ENCODE measurements at regions not wholly inside any gene's neighbourhood (a gene's known extent, or its start where the extent isn't known, plus 50 kb on each side); places are given as distances from the start of the nearest gene placed in this dataset.
"Not testable (repeated sequence)": the region's sequence is repeated elsewhere in the genome, so short reads cannot be mapped to it uniquely, and the experiment has no call there.

DNA sequence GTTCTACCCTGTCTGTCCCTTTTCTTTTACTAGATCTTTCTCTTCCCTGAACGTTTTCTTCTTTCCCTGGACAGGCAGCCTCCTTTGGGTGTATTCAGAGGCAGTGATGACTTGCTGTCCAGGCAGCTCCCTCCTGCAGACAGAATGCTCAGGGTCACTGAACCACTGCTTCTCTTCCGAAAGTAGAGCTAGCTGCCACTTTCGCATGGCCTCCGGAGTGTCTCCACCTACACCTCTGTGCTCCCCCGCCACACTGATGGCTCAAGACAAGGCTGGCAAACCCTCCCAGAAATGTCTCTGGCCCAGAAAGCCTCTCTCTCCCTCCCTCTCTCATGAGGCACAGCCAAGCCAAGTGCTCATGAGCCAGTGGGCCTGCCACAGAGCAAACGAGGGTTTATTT lies 207.8 kb downstream of the CDRT15L2 start:
- Histone ChIP-seq H3K4me1 (ENCODE audit: control insufficient read depth in 2 of 2, insufficient read depth in 2 of 2, low read length in 2 of 2) (no peaks in the 10 kb centered on the region), H3K4me3 (ENCODE audit: low read length in 2 of 2) (no peak overlapping the region), H3K27me3 (ENCODE audit: control insufficient read depth in 2 of 2, insufficient read depth in 2 of 2, low read length in 2 of 2) (no peaks in the 10 kb centered on the region), H3K36me3 (ENCODE audit: control insufficient read depth in 2 of 2, insufficient read depth in 2 of 2, low read length in 2 of 2) (no peaks in the 10 kb centered on the region), H3K27ac (ENCODE audit: low read depth in 2 of 2, low read length in 2 of 2) (no peak overlapping the region), H3K9ac (ENCODE audit: low read depth in 1 of 2, low read length in 2 of 2) (no peak overlapping the region), H3K9me3 (ENCODE audit: control insufficient read depth in 2 of 2, low read length in 2 of 2) (no peaks in the 10 kb centered on the region)

DNA sequence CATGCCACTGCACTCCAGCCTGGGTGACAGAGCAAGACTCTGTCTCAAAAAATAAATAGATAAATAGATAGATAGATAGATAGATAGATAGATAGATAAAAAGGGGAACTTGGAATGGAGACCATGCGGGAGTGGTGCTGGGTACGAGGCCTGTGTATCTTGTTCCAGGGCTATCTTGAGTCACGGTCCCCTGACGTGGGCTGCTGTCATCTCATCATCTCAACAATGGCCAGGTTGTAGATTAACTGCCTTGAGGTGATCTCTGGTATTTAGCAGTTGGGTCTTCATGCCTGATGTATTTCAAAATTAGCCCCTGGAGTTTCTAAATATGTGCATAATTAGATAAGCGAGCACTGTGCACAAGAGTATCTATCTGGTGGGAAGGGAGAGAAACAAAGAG lies 212.1 kb downstream of the CDRT15L2 start:
- Histone ChIP-seq H3K4me3 (ENCODE audit: low read length in 2 of 2) (no peak overlapping the region), H3K27ac (ENCODE audit: low read depth in 2 of 2, low read length in 2 of 2) (no peak overlapping the region)

DNA sequence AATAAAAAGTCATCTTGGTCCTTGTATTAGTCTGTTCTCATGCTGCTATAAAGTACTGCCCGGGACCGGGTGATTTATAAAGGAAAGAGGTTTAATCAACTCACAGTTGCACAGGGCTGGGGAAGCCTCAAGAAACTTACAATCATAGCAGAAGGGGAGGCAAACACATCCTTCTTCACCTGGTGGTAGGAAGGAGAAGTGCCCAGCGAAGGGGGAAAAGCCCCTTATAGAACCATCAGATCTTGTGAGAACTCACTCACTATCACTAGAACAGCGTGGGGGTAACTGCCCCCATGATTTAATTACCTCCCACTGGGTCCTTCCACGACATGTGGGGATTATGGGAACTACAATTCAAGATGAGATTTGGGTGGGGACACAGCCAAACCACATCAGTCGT lies 215.0 kb downstream of the CDRT15L2 start:
- not testable (repeated sequence) for H3K9ac ChIP-seq (ENCODE audit: low read depth in 1 of 2, low read length in 2 of 2); H3K4me1 ChIP-seq (ENCODE audit: control insufficient read depth in 2 of 2, insufficient read depth in 2 of 2, low read length in 2 of 2); H3K27ac ChIP-seq (ENCODE audit: low read depth in 2 of 2, low read length in 2 of 2); H3K4me3 ChIP-seq (ENCODE audit: low read length in 2 of 2); H3K9me3 ChIP-seq (ENCODE audit: control insufficient read depth in 2 of 2, low read length in 2 of 2); H3K27me3 ChIP-seq (ENCODE audit: control insufficient read depth in 2 of 2, insufficient read depth in 2 of 2, low read length in 2 of 2); H3K36me3 ChIP-seq (ENCODE audit: control insufficient read depth in 2 of 2, insufficient read depth in 2 of 2, low read length in 2 of 2)

More for the DNA sequence above, 212.1 kb downstream of the CDRT15L2 start:
- H3K36me3 ChIP-seq (ENCODE audit: control insufficient read depth in 2 of 2, insufficient read depth in 2 of 2, low read length in 2 of 2): no peaks in the 10 kb centered on the region
- H3K27me3 ChIP-seq (ENCODE audit: control insufficient read depth in 2 of 2, insufficient read depth in 2 of 2, low read length in 2 of 2): no peaks in the 10 kb centered on the region
- H3K4me1 ChIP-seq (ENCODE audit: control insufficient read depth in 2 of 2, insufficient read depth in 2 of 2, low read length in 2 of 2): no peaks in the 10 kb centered on the region
- no peaks in the 10 kb centered on the region for H3K9me3 ChIP-seq (ENCODE audit: control insufficient read depth in 2 of 2, low read length in 2 of 2)
- no peak overlapping the region for H3K9ac ChIP-seq (ENCODE audit: low read depth in 1 of 2, low read length in 2 of 2)

DNA sequence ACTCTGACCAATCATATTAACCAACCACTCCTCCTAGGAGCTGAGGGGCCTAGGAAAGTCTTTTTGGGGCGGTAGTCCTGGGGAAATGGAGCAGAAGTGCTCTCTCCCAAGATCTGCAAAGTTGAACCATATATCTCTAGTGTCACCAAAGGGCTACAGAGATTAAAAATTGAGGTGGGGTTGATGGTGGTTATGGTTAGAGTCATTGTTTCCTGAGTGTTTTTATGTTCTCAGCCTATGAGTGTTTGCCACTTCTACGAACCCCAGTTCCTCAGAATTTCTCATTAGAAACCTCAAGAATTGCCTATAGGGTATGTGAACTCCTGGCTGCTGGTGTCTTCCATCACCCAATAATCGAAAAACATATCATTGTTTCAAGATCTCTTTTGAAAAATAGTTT lies 217.8 kb downstream of the CDRT15L2 start:
- Histone ChIP-seq H3K36me3 (ENCODE audit: control insufficient read depth in 2 of 2, insufficient read depth in 2 of 2, low read length in 2 of 2) (no peaks in the 10 kb centered on the region), H3K27ac (ENCODE audit: low read depth in 2 of 2, low read length in 2 of 2) (no peak overlapping the region)

DNA sequence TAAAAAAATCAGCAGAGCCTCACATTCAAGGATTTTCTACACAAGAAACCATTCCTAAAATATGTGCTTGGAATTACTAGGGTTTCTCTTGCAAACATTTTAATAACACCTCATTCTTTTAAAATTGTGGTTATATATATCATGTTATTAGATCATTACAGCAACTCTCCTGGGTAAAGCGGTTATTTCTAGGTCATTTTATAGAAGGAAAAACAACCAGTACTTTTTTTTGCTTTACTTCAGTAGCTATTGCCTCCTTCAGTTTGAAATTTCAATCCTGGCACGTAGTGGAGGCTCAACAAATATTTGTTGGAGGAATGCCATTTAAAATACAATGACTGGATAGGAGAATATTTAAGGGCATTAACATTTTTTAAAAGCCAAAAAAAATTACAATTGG lies 220.6 kb downstream of the CDRT15L2 start:
- H3K27me3 ChIP-seq (ENCODE audit: control insufficient read depth in 2 of 2, insufficient read depth in 2 of 2, low read length in 2 of 2): no peaks in the 10 kb centered on the region
- H3K4me1 ChIP-seq (ENCODE audit: control insufficient read depth in 2 of 2, insufficient read depth in 2 of 2, low read length in 2 of 2): no peaks in the 10 kb centered on the region

More for the DNA sequence above, 217.8 kb downstream of the CDRT15L2 start:
- Histone ChIP-seq H3K27me3 (ENCODE audit: control insufficient read depth in 2 of 2, insufficient read depth in 2 of 2, low read length in 2 of 2) (no peaks in the 10 kb centered on the region), H3K9ac (ENCODE audit: low read depth in 1 of 2, low read length in 2 of 2) (no peak overlapping the region), H3K9me3 (ENCODE audit: control insufficient read depth in 2 of 2, low read length in 2 of 2) (no peaks in the 10 kb centered on the region), H3K4me3 (ENCODE audit: low read length in 2 of 2) (no peak overlapping the region), H3K4me1 (ENCODE audit: control insufficient read depth in 2 of 2, insufficient read depth in 2 of 2, low read length in 2 of 2) (no peaks in the 10 kb centered on the region)

DNA sequence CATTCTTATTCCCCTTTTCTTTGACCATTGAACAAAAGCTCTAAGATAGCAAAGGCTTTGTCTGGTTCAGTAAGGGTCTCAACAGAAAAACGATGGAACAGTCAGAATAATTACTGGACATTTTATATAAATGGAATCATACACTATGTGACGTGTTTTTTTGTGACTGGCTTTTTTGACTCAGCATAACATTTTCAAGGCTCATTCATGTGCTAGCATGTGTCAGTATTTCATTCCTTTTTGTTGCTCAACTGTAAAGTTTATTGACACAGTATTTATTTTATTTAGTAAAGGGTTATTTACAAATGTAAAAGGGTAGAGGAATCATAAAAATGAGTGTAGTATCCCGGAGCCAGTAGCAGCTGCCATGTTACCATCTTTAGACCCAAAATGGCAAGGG lies 226.2 kb downstream of the CDRT15L2 start:
- H3K4me1 ChIP-seq (ENCODE audit: control insufficient read depth in 2 of 2, insufficient read depth in 2 of 2, low read length in 2 of 2): no peaks in the 10 kb centered on the region
- H3K27ac ChIP-seq (ENCODE audit: low read depth in 2 of 2, low read length in 2 of 2): no peak overlapping the region
- no peak overlapping the region for H3K4me3 ChIP-seq (ENCODE audit: low read length in 2 of 2)
- no peaks in the 10 kb centered on the region for H3K9me3 ChIP-seq (ENCODE audit: control insufficient read depth in 2 of 2, low read length in 2 of 2)
- no peaks in the 10 kb centered on the region for H3K27me3 ChIP-seq (ENCODE audit: control insufficient read depth in 2 of 2, insufficient read depth in 2 of 2, low read length in 2 of 2)
- H3K36me3 ChIP-seq (ENCODE audit: control insufficient read depth in 2 of 2, insufficient read depth in 2 of 2, low read length in 2 of 2): no peaks in the 10 kb centered on the region
- no peak overlapping the region for H3K9ac ChIP-seq (ENCODE audit: low read depth in 1 of 2, low read length in 2 of 2)

More for the DNA sequence above, 220.6 kb downstream of the CDRT15L2 start:
- Histone ChIP-seq H3K36me3 (ENCODE audit: control insufficient read depth in 2 of 2, insufficient read depth in 2 of 2, low read length in 2 of 2) (no peaks in the 10 kb centered on the region), H3K27ac (ENCODE audit: low read depth in 2 of 2, low read length in 2 of 2) (no peak overlapping the region), H3K9me3 (ENCODE audit: control insufficient read depth in 2 of 2, low read length in 2 of 2) (no peaks in the 10 kb centered on the region), H3K9ac (ENCODE audit: low read depth in 1 of 2, low read length in 2 of 2) (no peak overlapping the region), H3K4me3 (ENCODE audit: low read length in 2 of 2) (no peak overlapping the region)

DNA sequence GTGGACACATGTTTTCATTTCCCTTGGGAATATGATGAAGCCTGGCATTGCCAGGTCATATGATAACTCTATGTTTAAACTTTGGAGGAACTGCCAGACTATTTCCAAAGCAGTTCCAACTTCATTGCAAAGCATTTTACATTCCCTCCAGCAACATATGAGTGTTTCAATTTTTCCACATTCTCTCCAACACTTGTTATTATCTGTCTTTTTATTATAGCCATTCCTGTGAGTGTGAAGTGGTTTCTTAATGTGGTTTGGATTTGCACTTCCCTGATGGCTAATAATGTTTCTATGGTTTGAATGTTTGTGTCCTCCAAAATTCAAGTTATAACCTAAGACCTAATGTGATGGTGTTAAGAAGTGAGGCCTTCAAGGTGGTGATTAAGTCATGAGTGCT lies 228.0 kb downstream of the CDRT15L2 start:
- H3K4me3 ChIP-seq (ENCODE audit: low read length in 2 of 2); H3K36me3 ChIP-seq (ENCODE audit: control insufficient read depth in 2 of 2, insufficient read depth in 2 of 2, low read length in 2 of 2); H3K27me3 ChIP-seq (ENCODE audit: control insufficient read depth in 2 of 2, insufficient read depth in 2 of 2, low read length in 2 of 2); H3K9ac ChIP-seq (ENCODE audit: low read depth in 1 of 2, low read length in 2 of 2); H3K9me3 ChIP-seq (ENCODE audit: control insufficient read depth in 2 of 2, low read length in 2 of 2); H3K27ac ChIP-seq (ENCODE audit: low read depth in 2 of 2, low read length in 2 of 2); H3K4me1 ChIP-seq (ENCODE audit: control insufficient read depth in 2 of 2, insufficient read depth in 2 of 2, low read length in 2 of 2): not testable (repeated sequence)

DNA sequence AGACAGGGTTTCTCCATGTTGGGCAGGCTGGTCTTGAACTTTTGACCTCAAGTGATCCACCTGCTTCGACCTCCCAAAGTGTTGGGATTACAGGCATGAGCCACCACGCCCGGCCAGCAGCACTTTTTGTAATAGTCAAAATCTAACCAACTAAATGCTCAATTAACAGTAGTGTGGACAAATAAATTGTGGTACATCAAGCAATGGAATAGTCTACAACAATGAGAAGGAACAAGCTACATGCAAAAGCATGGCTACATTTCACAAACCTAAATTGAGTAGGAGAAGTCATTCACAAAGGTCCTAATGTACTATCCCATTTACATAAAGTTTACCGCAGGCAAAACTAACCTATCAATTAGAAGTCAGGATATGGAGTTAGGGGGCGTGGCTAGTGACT lies 227.4 kb downstream of the USP22 start:
- H3K27me3 ChIP-seq (ENCODE audit: control insufficient read depth in 2 of 2, insufficient read depth in 2 of 2, low read length in 2 of 2); H3K4me3 ChIP-seq (ENCODE audit: low read length in 2 of 2); H3K36me3 ChIP-seq (ENCODE audit: control insufficient read depth in 2 of 2, insufficient read depth in 2 of 2, low read length in 2 of 2); H3K4me1 ChIP-seq (ENCODE audit: control insufficient read depth in 2 of 2, insufficient read depth in 2 of 2, low read length in 2 of 2); H3K9me3 ChIP-seq (ENCODE audit: control insufficient read depth in 2 of 2, low read length in 2 of 2); H3K27ac ChIP-seq (ENCODE audit: low read depth in 2 of 2, low read length in 2 of 2); H3K9ac ChIP-seq (ENCODE audit: low read depth in 1 of 2, low read length in 2 of 2): not testable (repeated sequence)

DNA sequence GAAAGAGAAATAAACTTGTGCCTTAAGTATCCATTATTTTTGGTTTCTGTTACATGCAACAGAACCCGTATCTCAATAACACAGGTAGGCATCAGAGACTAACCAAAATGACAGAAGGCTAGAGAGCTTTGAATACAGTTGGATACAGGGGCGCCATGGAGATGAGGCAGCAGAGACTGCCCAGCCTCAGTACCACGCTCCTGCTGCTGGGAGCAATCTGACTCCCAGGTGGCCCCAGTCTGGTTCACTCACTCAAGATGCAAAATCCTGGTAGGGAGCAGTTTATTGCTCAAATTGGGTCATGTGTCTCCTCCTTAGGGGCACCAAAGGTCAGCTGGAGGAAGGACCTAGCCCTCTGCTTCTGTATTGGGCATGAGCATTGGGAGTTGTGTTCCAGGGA lies 218.9 kb downstream of the USP22 start:
- H3K27ac ChIP-seq (ENCODE audit: low read depth in 2 of 2, low read length in 2 of 2): no peak overlapping the region
- no peaks in the 10 kb centered on the region for H3K27me3 ChIP-seq (ENCODE audit: control insufficient read depth in 2 of 2, insufficient read depth in 2 of 2, low read length in 2 of 2)
- no peaks in the 10 kb centered on the region for H3K9me3 ChIP-seq (ENCODE audit: control insufficient read depth in 2 of 2, low read length in 2 of 2)
- no peaks in the 10 kb centered on the region for H3K36me3 ChIP-seq (ENCODE audit: control insufficient read depth in 2 of 2, insufficient read depth in 2 of 2, low read length in 2 of 2)
- H3K4me3 ChIP-seq (ENCODE audit: low read length in 2 of 2): no peak overlapping the region
- H3K4me1 ChIP-seq (ENCODE audit: control insufficient read depth in 2 of 2, insufficient read depth in 2 of 2, low read length in 2 of 2): no peaks in the 10 kb centered on the region
- H3K9ac ChIP-seq (ENCODE audit: low read depth in 1 of 2, low read length in 2 of 2): no peak overlapping the region

DNA sequence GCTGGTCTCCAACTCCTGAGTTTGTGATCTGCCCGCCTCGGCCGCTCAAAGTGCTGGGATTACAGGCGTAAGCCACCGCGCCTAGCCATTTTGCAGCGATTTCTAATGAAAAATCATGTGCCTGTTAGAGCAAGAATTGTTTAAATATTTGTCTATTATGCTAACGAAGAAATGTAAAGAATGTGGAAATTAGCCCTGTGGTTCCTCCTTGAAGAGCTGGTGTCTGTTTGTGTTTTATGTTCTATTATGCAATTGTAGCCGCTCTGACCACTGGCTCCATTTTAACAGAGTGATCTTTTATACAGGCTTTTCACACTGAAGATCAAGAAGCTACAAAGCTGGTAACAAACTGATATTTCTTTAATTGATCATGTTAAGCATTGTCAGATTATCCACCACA lies 217.3 kb downstream of the USP22 start:
- Histone ChIP-seq H3K27me3 (ENCODE audit: control insufficient read depth in 2 of 2, insufficient read depth in 2 of 2, low read length in 2 of 2) (no peaks in the 10 kb centered on the region), H3K9me3 (ENCODE audit: control insufficient read depth in 2 of 2, low read length in 2 of 2) (no peaks in the 10 kb centered on the region), H3K36me3 (ENCODE audit: control insufficient read depth in 2 of 2, insufficient read depth in 2 of 2, low read length in 2 of 2) (no peaks in the 10 kb centered on the region)

DNA sequence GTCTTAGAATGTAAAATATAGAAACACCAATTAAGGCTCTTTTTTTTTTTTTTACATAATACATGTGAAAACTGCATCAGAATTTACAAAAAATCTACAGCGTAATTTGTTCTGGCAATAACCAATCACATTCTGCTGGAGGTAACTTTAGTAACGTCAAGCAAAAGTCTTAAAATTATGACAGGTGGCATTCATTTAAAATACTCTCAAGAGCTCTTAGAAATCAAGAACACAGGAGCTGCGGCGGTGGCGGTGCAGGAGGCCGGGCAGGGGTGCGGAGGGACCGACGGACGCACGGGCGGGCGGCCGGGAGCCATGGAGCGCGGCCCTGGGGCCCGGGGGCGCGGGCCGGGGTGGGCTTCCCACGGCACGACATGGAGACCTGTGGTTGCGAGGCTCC lies 202.4 kb downstream of the USP22 start:
- H3K9ac ChIP-seq (ENCODE audit: low read depth in 1 of 2, low read length in 2 of 2); H3K27ac ChIP-seq (ENCODE audit: low read depth in 2 of 2, low read length in 2 of 2); H3K36me3 ChIP-seq (ENCODE audit: control insufficient read depth in 2 of 2, insufficient read depth in 2 of 2, low read length in 2 of 2); H3K9me3 ChIP-seq (ENCODE audit: control insufficient read depth in 2 of 2, low read length in 2 of 2); H3K4me1 ChIP-seq (ENCODE audit: control insufficient read depth in 2 of 2, insufficient read depth in 2 of 2, low read length in 2 of 2); H3K4me3 ChIP-seq (ENCODE audit: low read length in 2 of 2); H3K27me3 ChIP-seq (ENCODE audit: control insufficient read depth in 2 of 2, insufficient read depth in 2 of 2, low read length in 2 of 2): not testable (repeated sequence)

More for the DNA sequence above, 217.3 kb downstream of the USP22 start:
- Histone ChIP-seq H3K9ac (ENCODE audit: low read depth in 1 of 2, low read length in 2 of 2) (no peak overlapping the region), H3K27ac (ENCODE audit: low read depth in 2 of 2, low read length in 2 of 2) (no peak overlapping the region), H3K4me3 (ENCODE audit: low read length in 2 of 2) (no peak overlapping the region), H3K4me1 (ENCODE audit: control insufficient read depth in 2 of 2, insufficient read depth in 2 of 2, low read length in 2 of 2) (no peaks in the 10 kb centered on the region)
